IPS DF 4.7 (cell line): ENCODE measurements at regions not wholly inside any gene's neighbourhood (a gene's known extent, or its start where the extent isn't known, plus 50 kb on each side); places are given as distances from the start of the nearest gene placed in this dataset.
"Not testable (repeated sequence)": the region's sequence is repeated elsewhere in the genome, so short reads cannot be mapped to it uniquely, and the experiment has no call there.

Experiments
- DNase-seq: peaks from one replicate; pipeline ENCODE4 v3.0.0-alpha.2; 2013; ENCODE audit warnings: low spot score; ENCODE audit errors: extremely low read depth

GRCh38 chr5:117010574-117010973, 436.0 kb upstream of the SEMA6A start:
- no peak for DNase-seq

- DNase-seq = no peak
Measured at GRCh38 chr5:116998024-116998423, 423.4 kb upstream of the SEMA6A start.

- no peak for DNase-seq
Measured at GRCh38 chr5:116992681-116993080, 418.1 kb upstream of the SEMA6A start.

GRCh38 chr5:116989995-116990394, 415.4 kb upstream of the SEMA6A start:
- no peak for DNase-seq

GRCh38 chr5:116982035-116982434, 407.4 kb upstream of the SEMA6A start:
- no peak for DNase-seq

- no peak for DNase-seq
Measured at GRCh38 chr5:116980581-116980980, 406.0 kb upstream of the SEMA6A start.

- DNase-seq = no peak
Measured at GRCh38 chr5:116976767-116977166, 402.1 kb upstream of the SEMA6A start.

GRCh38 chr5:116971131-116971530, 396.5 kb upstream of the SEMA6A start:
- no peak for DNase-seq

GRCh38 chr5:116970318-116970717, 395.7 kb upstream of the SEMA6A start:
- no peak for DNase-seq

- DNase-seq = no peak
Measured at GRCh38 chr5:116964438-116964837, 389.8 kb upstream of the SEMA6A start.

GRCh38 chr5:116961021-116961420, 386.4 kb upstream of the SEMA6A start:
- no peak for DNase-seq

- DNase-seq = no peak
Measured at GRCh38 chr5:116959843-116960242, 385.2 kb upstream of the SEMA6A start.

GRCh38 chr5:116953251-116953930, 378.8 kb upstream of the SEMA6A start:
- DNase-seq = no peak

- no peak for DNase-seq
Measured at GRCh38 chr5:116951219-116951618, 376.6 kb upstream of the SEMA6A start.

GRCh38 chr5:116947691-116948528, 373.3 kb upstream of the SEMA6A start:
- DNase-seq = peak; percentile 88

- DNase-seq = not testable (repeated sequence)
Measured at GRCh38 chr5:116945613-116946382, 371.2 kb upstream of the SEMA6A start.

- DNase-seq = no peak
Measured at GRCh38 chr5:116944183-116944582, 369.6 kb upstream of the SEMA6A start.

GRCh38 chr5:116942622-116943021, 368.0 kb upstream of the SEMA6A start:
- DNase-seq = no peak

- DNase-seq = no peak
Measured at GRCh38 chr5:116939641-116940040, 365.0 kb upstream of the SEMA6A start.

GRCh38 chr5:116938488-116938887, 363.9 kb upstream of the SEMA6A start:
- no peak for DNase-seq

GRCh38 chr5:116935561-116936162, 361.0 kb upstream of the SEMA6A start:
- DNase-seq = no peak

GRCh38 chr5:116930616-116931015, 356.0 kb upstream of the SEMA6A start:
- DNase-seq = no peak
